Adrenal gland (tissue), 9 donors: ENCODE measurements at regions not wholly inside any gene's neighbourhood (a gene's known extent, or its start where the extent isn't known, plus 50 kb on each side); places are given as distances from the start of the nearest gene placed in this dataset.

Experiments used
- DNase-seq, 7 donors: peaks; one replicate each; pipeline ENCODE4 v3.0.0-alpha.2; 2019 to 2020
- H3K27ac ChIP-seq, 5 donors: fragments of 200-600 bp; sonication (generic) in 4 of 5; 1 replicate in 3 of 5; 2 replicates in 2 of 5; pipeline versions ENCODE4 v1.5.1 to v1.8.0; 2016 to 2020; ENCODE audit warnings: mild to moderate bottlenecking in 1 of 5
- H3K27me3 ChIP-seq: fragments of 200-600 bp; 2 replicates; pipeline ENCODE4 v1.8.0; 2021
- H3K36me3 ChIP-seq, 2 donors: fragments of 200-600 bp; replicated peaks in 1 of 2; 1 replicate in 1 of 2; 2 replicates in 1 of 2; pipeline versions ENCODE4 v1.5.1 to v1.8.0; 2018 to 2022
- H3K4me1 ChIP-seq, 2 donors: fragments of 200-600 bp; replicated peaks in 1 of 2; 1 replicate in 1 of 2; 2 replicates in 1 of 2; pipeline versions ENCODE4 v1.5.1 to v1.8.0; 2018 to 2021
- H3K4me3 ChIP-seq, 4 donors: fragments of 200-600 bp; sonication (generic) in 3 of 4; one replicate each; pipeline ENCODE4 v1.5.1; 2016 to 2018
- H3K9me3 ChIP-seq, 3 donors: fragments of 200-600 bp; sonication (generic) in 1 of 3; replicated peaks in 1 of 3; 1 replicate in 2 of 3; 2 replicates in 1 of 3; pipeline versions ENCODE4 v1.5.1 to v1.8.0; 2016 to 2021
- POLR2A ChIP-seq, 2 donors: fragments of 450-650 bp; IDR thresholded peaks; one replicate each; pipeline ENCODE4 v1.6.1; 2017; ENCODE audit warnings: antibody characterized with exemption in 2 of 2, mild to moderate bottlenecking in 2 of 2, moderate library complexity in 1 of 2
- WGBS, 4 donors: extraction: QIAGEN DNeasy Blood & Tissue Kit in 2 of 4; methylation state at CpG; one replicate each; pipeline versions ENCODE4 v1.1.5 to v1.1.7; 2013 to 2017; 5-methylcytosine and 5-hydroxymethylcytosine counted together
- intact Hi-C, 2 donors: fragments of 100-400 bp; cut with DNase I; formaldehyde crosslinking; loops; one replicate each; pipeline versions ENCODE4 v1.14.1 to v1.15.0; 2022 to 2023
- TF ChIP-seq, protein P1 (sequence below), 6 experiments: fragments of 450-650 bp in 4 of 6; fragments of 200-600 bp in 2 of 6; sonication (generic) in 1 of 6; IDR thresholded peaks; 1 replicate in 5 of 6; 2 replicates in 1 of 6; pipeline versions ENCODE4 v1.5.1 to v1.8.0; 2016 to 2021; ENCODE audit warnings: antibody characterized with exemption in 6 of 6, mild to moderate bottlenecking in 2 of 6, moderate library complexity in 1 of 6
- donor health status: healthy with polysubstance abuse.
- donor health status: Bipolar disorder and iron deficiency.
- donor health status: DM: yes; HTN: yes; CAD: no.
- donor health status: DM: no; HTN: no; CAD: no.
- donor health status: DM: no; HTN: no; CAD: no.

DNA sequence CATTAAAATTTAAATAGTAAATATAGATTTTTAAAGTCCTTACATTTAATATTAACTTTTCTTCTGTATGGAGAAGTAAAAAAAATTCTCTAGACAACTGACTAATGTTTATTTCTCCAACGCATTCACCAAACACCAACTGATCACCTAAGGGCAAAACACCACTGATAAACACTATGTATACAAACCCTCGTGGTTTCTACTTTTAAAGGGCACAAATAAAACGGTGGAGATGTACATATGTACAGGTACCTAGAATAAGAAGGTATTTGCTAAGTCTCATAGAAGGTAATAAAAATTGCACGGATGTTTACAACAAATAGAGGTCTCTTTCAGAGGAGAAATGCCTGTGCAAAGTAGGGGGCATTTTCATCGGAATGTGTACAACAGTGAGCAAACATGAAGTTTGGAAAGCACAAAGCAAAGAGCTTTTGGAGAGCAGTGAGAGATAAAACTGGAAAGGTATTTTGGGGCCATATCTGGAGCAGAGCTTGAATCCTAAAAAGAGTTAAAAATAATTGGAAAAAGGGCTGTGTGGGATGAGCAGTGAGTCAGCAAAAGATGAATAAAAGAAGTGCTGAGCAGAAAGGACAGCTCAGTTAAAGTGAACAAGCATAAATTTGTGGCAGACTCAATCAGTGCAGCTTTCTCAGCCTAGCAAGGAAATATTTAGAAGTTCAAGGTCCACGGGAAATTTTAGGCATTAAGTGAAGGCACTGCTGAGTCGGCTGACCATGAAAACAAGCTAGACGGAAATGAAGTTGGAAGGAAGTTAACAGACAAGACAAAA, 160.0 kb downstream of the TMEM161B start:
- Histone ChIP-seq H3K27me3 (no peaks in the 10 kb centered on the region), H3K27ac (peak overlapping the region in 1 of 5 donors; percentile 54), H3K36me3 (no peaks in the 10 kb centered on the region), H3K4me3 (no peak overlapping the region), H3K4me1 (peaks cover 0 to 8% of the 10 kb centered on the region in 2 donors), H3K9me3 (no peaks in the 10 kb centered on the region)
- DNase-seq: peak in 2 of 7 donors; percentile 17 to 25
- TF ChIP-seq, protein P1, sequence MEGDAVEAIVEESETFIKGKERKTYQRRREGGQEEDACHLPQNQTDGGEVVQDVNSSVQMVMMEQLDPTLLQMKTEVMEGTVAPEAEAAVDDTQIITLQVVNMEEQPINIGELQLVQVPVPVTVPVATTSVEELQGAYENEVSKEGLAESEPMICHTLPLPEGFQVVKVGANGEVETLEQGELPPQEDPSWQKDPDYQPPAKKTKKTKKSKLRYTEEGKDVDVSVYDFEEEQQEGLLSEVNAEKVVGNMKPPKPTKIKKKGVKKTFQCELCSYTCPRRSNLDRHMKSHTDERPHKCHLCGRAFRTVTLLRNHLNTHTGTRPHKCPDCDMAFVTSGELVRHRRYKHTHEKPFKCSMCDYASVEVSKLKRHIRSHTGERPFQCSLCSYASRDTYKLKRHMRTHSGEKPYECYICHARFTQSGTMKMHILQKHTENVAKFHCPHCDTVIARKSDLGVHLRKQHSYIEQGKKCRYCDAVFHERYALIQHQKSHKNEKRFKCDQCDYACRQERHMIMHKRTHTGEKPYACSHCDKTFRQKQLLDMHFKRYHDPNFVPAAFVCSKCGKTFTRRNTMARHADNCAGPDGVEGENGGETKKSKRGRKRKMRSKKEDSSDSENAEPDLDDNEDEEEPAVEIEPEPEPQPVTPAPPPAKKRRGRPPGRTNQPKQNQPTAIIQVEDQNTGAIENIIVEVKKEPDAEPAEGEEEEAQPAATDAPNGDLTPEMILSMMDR (IDR thresholded peaks at IDR 0.05): no peak
- no peak for TF ChIP-seq POLR2A (IDR thresholded peaks at IDR 0.05)
- intact Hi-C loops: no loop called here
- 40 to 49% (median 46%) methylated on average over 8 of the region's 8 CpGs for WGBS, 4 donors

DNA sequence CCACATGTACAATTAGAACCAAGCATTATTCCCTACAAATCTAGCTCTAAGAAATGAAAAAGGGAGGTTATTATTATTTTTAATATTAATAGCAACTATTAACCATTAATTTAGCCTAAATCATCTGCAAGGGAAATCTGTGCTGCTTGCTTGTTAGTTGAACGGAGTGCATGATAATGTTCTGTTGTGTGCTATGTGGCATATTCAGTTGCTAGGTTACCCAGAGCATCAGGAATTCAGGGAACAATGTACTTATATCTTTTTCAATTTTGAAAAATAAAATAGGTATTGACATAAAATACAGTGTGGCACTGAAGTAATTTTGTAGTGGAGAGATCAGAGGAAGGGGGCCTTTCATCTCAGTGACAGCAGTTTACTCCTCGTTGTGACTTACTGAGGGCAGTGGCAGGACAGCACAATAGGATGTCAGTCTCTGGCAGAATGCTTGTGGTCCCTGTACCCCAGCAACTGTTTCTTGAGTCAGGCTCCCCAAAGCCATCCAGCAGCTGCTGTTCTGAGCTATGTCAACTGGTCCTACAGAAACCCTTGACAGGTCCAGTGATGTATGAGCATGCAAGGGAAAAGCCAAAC, 173.6 kb downstream of the TMEM161B start:
- intact Hi-C loops: no loop called here
- Histone ChIP-seq H3K4me3 (no peak overlapping the region), H3K36me3 (no peaks in the 10 kb centered on the region), H3K27ac (no peak overlapping the region), H3K4me1 (peaks cover 0 to 9% of the 10 kb centered on the region in 2 donors), H3K27me3 (no peaks in the 10 kb centered on the region), H3K9me3 (no peaks in the 10 kb centered on the region)
- TF ChIP-seq, protein P1 (IDR thresholded peaks at IDR 0.05): no peak
- TF ChIP-seq POLR2A (IDR thresholded peaks at IDR 0.05): no peak
- no peak for DNase-seq
- WGBS, 4 donors: 52 to 59% (median 56%) methylated on average over 2 of the region's 2 CpGs

DNA sequence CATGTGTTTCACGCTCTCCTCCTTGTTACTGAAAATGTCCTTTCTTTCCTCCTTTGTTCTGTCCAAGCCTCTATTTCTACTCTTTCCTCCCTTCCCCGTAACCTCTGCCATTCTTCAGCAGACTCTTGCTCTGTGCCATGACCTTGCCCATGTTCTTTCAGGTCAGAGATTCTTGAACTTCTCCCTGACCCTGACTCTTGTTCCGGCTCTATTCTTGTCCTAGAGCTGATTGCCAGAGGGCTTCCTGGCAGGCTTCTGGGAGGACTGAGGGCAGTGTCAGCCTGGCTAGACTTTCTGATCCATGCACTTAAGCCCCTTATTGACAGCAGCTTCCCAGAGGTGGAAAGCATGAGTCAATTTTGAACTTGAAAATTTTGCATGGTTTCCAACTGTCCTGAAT, 174.2 kb downstream of the TMEM161B start:
- DNase-seq: peak in 3 of 7 donors; percentile 12 to 26 (median 21)
- Histone ChIP-seq H3K27me3 (no peaks in the 10 kb centered on the region), H3K9me3 (no peaks in the 10 kb centered on the region), H3K36me3 (no peaks in the 10 kb centered on the region), H3K4me3 (no peak overlapping the region), H3K27ac (no peak overlapping the region), H3K4me1 (peaks cover 0 to 9% of the 10 kb centered on the region in 2 donors)
- WGBS, 4 donors: 40 to 50% (median 45%) methylated on average over 3 of the region's 3 CpGs
- intact Hi-C loops: no loop called here
- TF ChIP-seq, protein P1 (IDR thresholded peaks at IDR 0.05): no peak
- no peak for TF ChIP-seq POLR2A (IDR thresholded peaks at IDR 0.05)

DNA sequence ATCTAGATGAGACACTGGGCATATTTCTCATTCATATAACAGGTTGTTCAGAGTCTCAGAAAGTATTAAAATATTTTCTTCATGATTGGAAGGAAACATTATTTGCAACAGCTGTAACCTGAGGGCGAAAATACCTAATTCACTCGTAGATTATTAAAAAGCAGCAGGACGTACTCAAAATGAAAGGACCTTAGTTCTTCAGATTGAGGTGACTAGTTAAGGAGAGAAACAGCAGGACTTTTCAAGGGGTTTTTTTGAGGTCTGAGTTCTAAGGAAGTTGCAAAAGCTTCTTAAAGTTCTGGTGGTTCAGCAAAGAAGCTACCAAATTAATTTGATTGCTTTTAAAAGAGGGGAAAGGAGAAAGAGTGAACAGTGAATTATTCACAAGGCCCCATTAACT, 174.9 kb downstream of the TMEM161B start:
- H3K27me3 ChIP-seq: no peaks in the 10 kb centered on the region
- no peaks in the 10 kb centered on the region for H3K36me3 ChIP-seq
- no peak overlapping the region for H3K27ac ChIP-seq
- TF ChIP-seq POLR2A (IDR thresholded peaks at IDR 0.05): no peak
- TF ChIP-seq, protein P1 (IDR thresholded peaks at IDR 0.05): no peak
- H3K9me3 ChIP-seq: no peaks in the 10 kb centered on the region
- no peak for DNase-seq
- H3K4me3 ChIP-seq: no peak overlapping the region
- intact Hi-C loops: no loop called here
- H3K4me1 ChIP-seq: peaks cover 0 to 9% of the 10 kb centered on the region in 2 donors
- WGBS, 4 donors: 74 to 89% (median 82%) methylated on average over 3 of the region's 3 CpGs
